ENCODE measurements at regions not wholly inside any gene's neighbourhood (a gene's known extent, or its start where the extent isn't known, plus 50 kb on each side); places are given as distances from the start of the nearest gene placed in this dataset.
"Not testable (repeated sequence)": the region's sequence is repeated elsewhere in the genome, so short reads cannot be mapped to it uniquely, and the experiment has no call there.

DNA sequence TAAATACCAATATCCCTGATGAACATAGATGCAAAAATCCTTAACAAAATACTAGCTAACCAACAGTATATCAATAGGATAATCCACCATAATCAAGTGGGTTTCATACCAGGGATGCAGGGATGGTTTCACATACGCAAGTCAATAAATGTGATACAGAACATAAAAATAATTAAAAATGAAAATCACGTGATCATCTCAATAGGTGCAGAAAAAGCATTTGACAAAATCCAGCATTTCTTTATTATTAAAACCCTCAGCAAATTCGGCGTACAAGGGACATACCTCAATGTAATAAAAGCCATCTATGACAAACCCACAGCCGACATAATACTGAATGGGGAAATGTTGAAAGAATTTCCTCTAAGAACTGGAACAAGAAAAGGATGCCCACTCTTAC lies 793.5 kb downstream of the NR4A2 start:
- TF ChIP-seq POLR2A, EP300 (IDR thresholded peaks at IDR 0.05): not testable (repeated sequence)
- TF ChIP-seq, protein P1, sequence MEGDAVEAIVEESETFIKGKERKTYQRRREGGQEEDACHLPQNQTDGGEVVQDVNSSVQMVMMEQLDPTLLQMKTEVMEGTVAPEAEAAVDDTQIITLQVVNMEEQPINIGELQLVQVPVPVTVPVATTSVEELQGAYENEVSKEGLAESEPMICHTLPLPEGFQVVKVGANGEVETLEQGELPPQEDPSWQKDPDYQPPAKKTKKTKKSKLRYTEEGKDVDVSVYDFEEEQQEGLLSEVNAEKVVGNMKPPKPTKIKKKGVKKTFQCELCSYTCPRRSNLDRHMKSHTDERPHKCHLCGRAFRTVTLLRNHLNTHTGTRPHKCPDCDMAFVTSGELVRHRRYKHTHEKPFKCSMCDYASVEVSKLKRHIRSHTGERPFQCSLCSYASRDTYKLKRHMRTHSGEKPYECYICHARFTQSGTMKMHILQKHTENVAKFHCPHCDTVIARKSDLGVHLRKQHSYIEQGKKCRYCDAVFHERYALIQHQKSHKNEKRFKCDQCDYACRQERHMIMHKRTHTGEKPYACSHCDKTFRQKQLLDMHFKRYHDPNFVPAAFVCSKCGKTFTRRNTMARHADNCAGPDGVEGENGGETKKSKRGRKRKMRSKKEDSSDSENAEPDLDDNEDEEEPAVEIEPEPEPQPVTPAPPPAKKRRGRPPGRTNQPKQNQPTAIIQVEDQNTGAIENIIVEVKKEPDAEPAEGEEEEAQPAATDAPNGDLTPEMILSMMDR (IDR thresholded peaks at IDR 0.05): not testable (repeated sequence)

Measured in ovary (tissue), 3 donors.